Erythroblast (primary cell): ENCODE measurements at regions not wholly inside any gene's neighbourhood (a gene's known extent, or its start where the extent isn't known, plus 50 kb on each side); places are given as distances from the start of the nearest gene placed in this dataset.

Source experiments
- GATA1 ChIP-seq: IDR thresholded peaks from 2 replicates; pipeline ENCODE4 v1.6.1; 2011; ENCODE audit warnings: low read depth, mild to moderate bottlenecking, control low read depth, low read length, moderate library complexity
- POLR2A ChIP-seq: IDR thresholded peaks from 2 replicates; pipeline ENCODE4 v1.6.1; 2011; ENCODE audit warnings: mild to moderate bottlenecking, low read length

DNA sequence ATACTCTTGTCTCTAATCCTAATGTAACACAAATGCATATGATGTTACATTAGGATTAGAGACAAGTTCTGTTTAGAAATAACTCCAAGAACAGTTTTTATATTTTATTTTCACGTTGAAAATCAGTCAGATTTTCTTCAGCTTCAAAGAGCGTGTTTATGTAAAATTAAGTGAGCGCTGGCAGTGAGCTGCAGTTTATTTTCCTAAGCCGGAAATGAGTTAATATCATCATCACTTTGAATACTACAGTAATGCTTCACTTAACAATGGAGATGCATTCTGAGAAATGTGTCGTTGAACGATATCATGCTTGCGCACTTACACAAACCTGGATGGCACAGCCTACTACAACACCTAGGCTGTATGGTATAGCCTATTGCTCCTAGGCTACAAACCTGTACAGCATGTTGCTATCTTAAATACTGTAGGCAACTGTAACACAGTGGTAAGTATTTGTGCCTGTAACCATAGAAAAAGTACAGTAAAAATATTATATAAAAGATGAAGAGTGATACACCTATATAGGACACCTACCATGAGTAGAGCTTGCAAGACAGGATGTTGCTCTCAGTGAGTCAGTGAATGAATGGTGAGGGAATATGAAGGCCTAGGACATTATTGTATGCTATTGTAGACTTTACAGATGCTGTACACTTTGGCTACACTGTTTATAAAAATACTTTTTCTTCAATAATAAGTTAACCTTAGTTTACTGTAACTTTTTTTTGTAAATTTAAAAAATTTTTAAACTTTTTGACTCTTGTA lies 65.9 kb upstream of the C5orf46 start:
- no peak for TF ChIP-seq POLR2A
- no peak for TF ChIP-seq GATA1
